WTC11 (cell line): ENCODE measurements at regions not wholly inside any gene's neighbourhood (a gene's known extent, or its start where the extent isn't known, plus 50 kb on each side); places are given as distances from the start of the nearest gene placed in this dataset.

Source experiments
- ZNF232 ChIP-seq: sonication (generic); formaldehyde crosslinking; IDR thresholded peaks from 2 replicates; pipeline ENCODE4 v1.8.0; 2022; ENCODE audit warnings: mild to moderate bottlenecking, missing genetic modification reagents
- TF ChIP-seq, protein P1 (sequence below): fragments of 200-600 bp; IDR thresholded peaks from 2 replicates; pipeline ENCODE4 v1.8.0; 2022; ENCODE audit warnings: antibody characterized with exemption

DNA sequence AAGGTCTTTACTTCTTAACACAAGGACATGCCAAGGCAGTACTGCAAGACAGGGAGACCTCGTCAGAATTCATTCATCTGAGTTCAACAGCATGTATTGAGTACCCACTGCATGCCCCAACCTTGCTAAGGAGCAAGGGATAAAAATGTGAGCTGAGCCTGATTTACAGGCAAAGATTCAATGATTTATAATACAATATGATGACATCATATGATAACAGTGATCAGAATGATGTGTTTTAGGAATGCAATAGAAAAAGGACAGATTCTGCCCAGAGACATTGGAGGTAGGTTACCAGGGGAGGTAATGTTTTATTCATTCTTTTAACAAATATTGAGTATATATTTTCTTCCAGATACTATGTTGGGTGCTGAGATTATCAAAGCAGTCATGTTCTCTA, 406.6 kb downstream of the ARHGEF28 start:
- TF ChIP-seq, protein P1, sequence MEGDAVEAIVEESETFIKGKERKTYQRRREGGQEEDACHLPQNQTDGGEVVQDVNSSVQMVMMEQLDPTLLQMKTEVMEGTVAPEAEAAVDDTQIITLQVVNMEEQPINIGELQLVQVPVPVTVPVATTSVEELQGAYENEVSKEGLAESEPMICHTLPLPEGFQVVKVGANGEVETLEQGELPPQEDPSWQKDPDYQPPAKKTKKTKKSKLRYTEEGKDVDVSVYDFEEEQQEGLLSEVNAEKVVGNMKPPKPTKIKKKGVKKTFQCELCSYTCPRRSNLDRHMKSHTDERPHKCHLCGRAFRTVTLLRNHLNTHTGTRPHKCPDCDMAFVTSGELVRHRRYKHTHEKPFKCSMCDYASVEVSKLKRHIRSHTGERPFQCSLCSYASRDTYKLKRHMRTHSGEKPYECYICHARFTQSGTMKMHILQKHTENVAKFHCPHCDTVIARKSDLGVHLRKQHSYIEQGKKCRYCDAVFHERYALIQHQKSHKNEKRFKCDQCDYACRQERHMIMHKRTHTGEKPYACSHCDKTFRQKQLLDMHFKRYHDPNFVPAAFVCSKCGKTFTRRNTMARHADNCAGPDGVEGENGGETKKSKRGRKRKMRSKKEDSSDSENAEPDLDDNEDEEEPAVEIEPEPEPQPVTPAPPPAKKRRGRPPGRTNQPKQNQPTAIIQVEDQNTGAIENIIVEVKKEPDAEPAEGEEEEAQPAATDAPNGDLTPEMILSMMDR, result no peak
- TF ChIP-seq ZNF232 (CRISPR knock-in tag), result no peak
